ENCODE measurements at regions not wholly inside any gene's neighbourhood (a gene's known extent, or its start where the extent isn't known, plus 50 kb on each side); places are given as distances from the start of the nearest gene placed in this dataset.

DNA sequence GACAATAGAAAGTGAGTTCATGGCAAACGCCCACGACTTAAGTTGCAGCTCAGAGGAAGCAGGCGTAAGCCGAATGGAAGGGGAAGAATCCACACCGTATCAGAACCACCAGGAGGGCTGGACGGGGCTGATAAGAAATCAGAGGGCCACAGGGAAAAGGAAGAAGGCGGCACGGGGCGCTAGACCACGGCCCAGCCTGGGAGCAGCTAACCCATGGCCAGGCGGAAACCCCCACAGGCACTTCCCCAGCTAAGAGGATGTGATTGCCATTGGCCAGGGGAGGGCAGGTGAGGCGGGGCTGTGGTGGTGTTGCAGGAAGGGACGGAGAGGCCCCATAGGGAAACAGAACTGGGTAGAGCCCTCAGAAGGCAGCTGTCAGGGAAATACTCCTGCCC is 174.0 kb upstream of the AFDN start:
- TF ChIP-seq TOX (CRISPR knock-in tag; IDR thresholded peaks at IDR 0.05; ENCODE audit: borderline replicate concordance), result no peak
- no peak for TF ChIP-seq ZNF8 (CRISPR knock-in tag; IDR thresholded peaks at IDR 0.05)
- TF ChIP-seq ZFP30 (CRISPR knock-in tag; IDR thresholded peaks at IDR 0.05), result no peak
- no peak for TF ChIP-seq ISL1 (CRISPR knock-in tag; IDR thresholded peaks at IDR 0.05)
- no peak for TF ChIP-seq TCF4 (CRISPR knock-in tag; IDR thresholded peaks at IDR 0.05; ENCODE audit: borderline replicate concordance)
- no peak for TF ChIP-seq GLIS3 (CRISPR knock-in tag; IDR thresholded peaks at IDR 0.05)
- no peak for TF ChIP-seq BACH2 (CRISPR knock-in tag; IDR thresholded peaks at IDR 0.05; ENCODE audit: borderline replicate concordance)
- TF ChIP-seq CSDC2 (CRISPR knock-in tag; IDR thresholded peaks at IDR 0.05), result no peak
- no peak for TF ChIP-seq ZFP3 (CRISPR knock-in tag; IDR thresholded peaks at IDR 0.05)
- TF ChIP-seq, protein P1, sequence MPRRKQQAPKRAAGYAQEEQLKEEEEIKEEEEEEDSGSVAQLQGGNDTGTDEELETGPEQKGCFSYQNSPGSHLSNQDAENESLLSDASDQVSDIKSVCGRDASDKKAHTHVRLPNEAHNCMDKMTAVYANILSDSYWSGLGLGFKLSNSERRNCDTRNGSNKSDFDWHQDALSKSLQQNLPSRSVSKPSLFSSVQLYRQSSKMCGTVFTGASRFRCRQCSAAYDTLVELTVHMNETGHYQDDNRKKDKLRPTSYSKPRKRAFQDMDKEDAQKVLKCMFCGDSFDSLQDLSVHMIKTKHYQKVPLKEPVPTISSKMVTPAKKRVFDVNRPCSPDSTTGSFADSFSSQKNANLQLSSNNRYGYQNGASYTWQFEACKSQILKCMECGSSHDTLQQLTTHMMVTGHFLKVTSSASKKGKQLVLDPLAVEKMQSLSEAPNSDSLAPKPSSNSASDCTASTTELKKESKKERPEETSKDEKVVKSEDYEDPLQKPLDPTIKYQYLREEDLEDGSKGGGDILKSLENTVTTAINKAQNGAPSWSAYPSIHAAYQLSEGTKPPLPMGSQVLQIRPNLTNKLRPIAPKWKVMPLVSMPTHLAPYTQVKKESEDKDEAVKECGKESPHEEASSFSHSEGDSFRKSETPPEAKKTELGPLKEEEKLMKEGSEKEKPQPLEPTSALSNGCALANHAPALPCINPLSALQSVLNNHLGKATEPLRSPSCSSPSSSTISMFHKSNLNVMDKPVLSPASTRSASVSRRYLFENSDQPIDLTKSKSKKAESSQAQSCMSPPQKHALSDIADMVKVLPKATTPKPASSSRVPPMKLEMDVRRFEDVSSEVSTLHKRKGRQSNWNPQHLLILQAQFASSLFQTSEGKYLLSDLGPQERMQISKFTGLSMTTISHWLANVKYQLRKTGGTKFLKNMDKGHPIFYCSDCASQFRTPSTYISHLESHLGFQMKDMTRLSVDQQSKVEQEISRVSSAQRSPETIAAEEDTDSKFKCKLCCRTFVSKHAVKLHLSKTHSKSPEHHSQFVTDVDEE (CRISPR knock-in tag; IDR thresholded peaks at IDR 0.05), result no peak
- no peak for TF ChIP-seq ARNTL (CRISPR knock-in tag; IDR thresholded peaks at IDR 0.05; ENCODE audit: borderline replicate concordance, low read depth)
- TF ChIP-seq ZNF565 (CRISPR knock-in tag; conservative IDR thresholded peaks at IDR 0.05; ENCODE audit: low read depth), result no peak
- TF ChIP-seq PATZ1 (CRISPR knock-in tag; IDR thresholded peaks at IDR 0.05; ENCODE audit: borderline replicate concordance), result no peak
- no peak for ATAC-seq

- TF ChIP-seq ZNF8 (CRISPR knock-in tag; IDR thresholded peaks at IDR 0.05) (no peak), ESRRG (CRISPR knock-in tag; IDR thresholded peaks at IDR 0.05) (no peak), CREB5 (CRISPR knock-in tag; IDR thresholded peaks at IDR 0.05; ENCODE audit: low read depth) (no peak), ZNF70 (CRISPR knock-in tag; IDR thresholded peaks at IDR 0.05) (no peak), POU6F1 (CRISPR knock-in tag; IDR thresholded peaks at IDR 0.05; ENCODE audit: borderline replicate concordance, low read depth) (no peak), TOX (CRISPR knock-in tag; IDR thresholded peaks at IDR 0.05; ENCODE audit: borderline replicate concordance) (no peak), CSDC2 (CRISPR knock-in tag; IDR thresholded peaks at IDR 0.05) (no peak), ZFP3 (CRISPR knock-in tag; IDR thresholded peaks at IDR 0.05) (no peak), ZC3H10 (CRISPR knock-in tag; IDR thresholded peaks at IDR 0.05) (no peak), ZFP30 (CRISPR knock-in tag; IDR thresholded peaks at IDR 0.05) (no peak), ZNF565 (CRISPR knock-in tag; conservative IDR thresholded peaks at IDR 0.05; ENCODE audit: low read depth) (no peak), RARB (CRISPR knock-in tag; IDR thresholded peaks at IDR 0.05) (no peak)
- TF ChIP-seq, protein P1 (CRISPR knock-in tag; IDR thresholded peaks at IDR 0.05), result no peak
- ATAC-seq, result no peak
Measured at GRCh38 chr6:167653561-167653960, 173.2 kb upstream of the AFDN start.

DNA sequence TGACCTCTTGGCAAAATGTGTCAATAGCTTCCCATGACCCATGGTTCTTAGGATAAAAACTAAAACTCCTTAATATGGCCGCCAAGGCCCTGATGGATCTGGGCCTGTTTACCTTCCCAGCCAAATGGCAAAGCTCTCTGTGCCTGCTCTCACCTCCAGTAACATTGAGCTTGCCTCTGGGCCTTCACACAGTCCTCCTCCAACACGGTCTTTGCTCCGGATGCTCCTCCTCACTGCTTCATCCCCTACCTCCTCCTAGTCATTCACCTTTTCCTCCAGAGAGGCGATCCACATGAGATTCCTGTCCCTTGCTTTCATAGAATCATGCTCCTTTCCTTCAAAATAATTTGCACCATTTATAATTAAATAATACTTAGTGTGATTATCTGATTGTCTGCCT is 172.3 kb upstream of the AFDN start:
- no peak for TF ChIP-seq ZFP30 (CRISPR knock-in tag; IDR thresholded peaks at IDR 0.05)
- no peak for TF ChIP-seq PPARA (CRISPR knock-in tag; IDR thresholded peaks at IDR 0.05; ENCODE audit: borderline replicate concordance)
- no peak for TF ChIP-seq TOX (CRISPR knock-in tag; IDR thresholded peaks at IDR 0.05; ENCODE audit: borderline replicate concordance)
- no peak for TF ChIP-seq POU6F1 (CRISPR knock-in tag; IDR thresholded peaks at IDR 0.05; ENCODE audit: borderline replicate concordance, low read depth)
- no peak for TF ChIP-seq ARNTL (CRISPR knock-in tag; IDR thresholded peaks at IDR 0.05; ENCODE audit: borderline replicate concordance, low read depth)
- no peak for TF ChIP-seq ZNF8 (CRISPR knock-in tag; IDR thresholded peaks at IDR 0.05)
- no peak for TF ChIP-seq ZNF565 (CRISPR knock-in tag; conservative IDR thresholded peaks at IDR 0.05; ENCODE audit: low read depth)
- no peak for TF ChIP-seq ZNF70 (CRISPR knock-in tag; IDR thresholded peaks at IDR 0.05)
- no peak for TF ChIP-seq GLIS3 (CRISPR knock-in tag; IDR thresholded peaks at IDR 0.05)
- TF ChIP-seq ZC3H10 (CRISPR knock-in tag; IDR thresholded peaks at IDR 0.05), result no peak
- TF ChIP-seq CREB5 (CRISPR knock-in tag; IDR thresholded peaks at IDR 0.05; ENCODE audit: low read depth), result no peak
- no peak for TF ChIP-seq TCF4 (CRISPR knock-in tag; IDR thresholded peaks at IDR 0.05; ENCODE audit: borderline replicate concordance)
- TF ChIP-seq ZFP3 (CRISPR knock-in tag; IDR thresholded peaks at IDR 0.05), result no peak
- no peak for TF ChIP-seq RARB (CRISPR knock-in tag; IDR thresholded peaks at IDR 0.05)
- no peak for ATAC-seq

All from SK-N-SH treated with all-trans-retinoic acid at 6 μM for 48 hours (cell line).